Effector memory CD8-positive, alpha-beta T cell (primary cell): ENCODE measurements at regions not wholly inside any gene's neighbourhood (a gene's known extent, or its start where the extent isn't known, plus 50 kb on each side); places are given as distances from the start of the nearest gene placed in this dataset.

Experiments
- ATAC-seq: fragments of 150-1000 bp; cut with Tn5 transposase; replicated peaks from 2 replicates; pipeline ENCODE4 v1.10.0; 2021; ENCODE audit warnings: mild to moderate bottlenecking, moderate library complexity
- DNase-seq, 3 experiments: peaks; one replicate each; pipeline ENCODE4 v3.0.0; 2021
- H3K27ac Mint-ChIP-seq, 2 donors: one replicate each; pipeline ENCODE4 v1.8.0; 2022; ENCODE audit warnings: mild to moderate bottlenecking in 2 of 2, mixed read lengths in 2 of 2, moderate library complexity in 2 of 2
- H3K27me3 Mint-ChIP-seq, 2 donors: one replicate each; pipeline ENCODE4 v1.8.0; 2022; ENCODE audit warnings: mixed read lengths in 2 of 2
- H3K36me3 Mint-ChIP-seq: one replicate; pipeline ENCODE4 v1.8.0; 2022; ENCODE audit warnings: mild to moderate bottlenecking, moderate library complexity, mixed read lengths; ENCODE audit not compliant: insufficient read depth
- H3K4me1 Mint-ChIP-seq, 2 donors: one replicate each; pipeline ENCODE4 v1.8.0; 2022; ENCODE audit warnings: low read depth in 2 of 2, mixed read lengths in 2 of 2
- H3K4me3 Mint-ChIP-seq, 2 donors: one replicate each; pipeline ENCODE4 v1.8.0; 2022; ENCODE audit warnings: mild to moderate bottlenecking in 2 of 2, mixed read lengths in 2 of 2, moderate library complexity in 2 of 2
- H3K9me3 Mint-ChIP-seq, 2 donors: one replicate each; pipeline ENCODE4 v1.8.0; 2022; ENCODE audit warnings: mixed read lengths in 2 of 2

DNA sequence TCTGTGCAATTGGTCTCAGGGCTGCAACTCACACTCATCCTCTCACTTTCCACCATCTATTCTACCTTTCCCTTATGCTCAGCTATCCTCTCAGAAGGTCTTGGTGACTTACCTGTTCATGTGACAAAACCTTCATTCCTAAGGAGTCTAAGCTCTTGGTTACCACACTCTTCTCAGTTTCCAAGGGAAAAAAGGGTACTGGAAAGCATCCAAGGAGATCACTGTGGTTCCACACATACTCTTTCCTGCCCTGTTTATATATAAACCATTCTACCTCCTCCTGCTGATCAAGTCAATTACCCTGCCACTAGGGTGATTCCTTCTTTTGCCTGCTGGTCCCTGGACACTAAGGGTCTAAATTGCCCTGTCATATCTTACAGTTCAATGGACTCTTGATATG, 57.2 kb upstream of the MAML3 start:
- DNase-seq (no peak), ATAC-seq (no peak)
- Mint-ChIP-seq H3K9me3 (no peaks in the 10 kb centered on the region), H3K4me3 (no peak overlapping the region), H3K27me3 (peaks cover 13 to 35% of the 10 kb centered on the region in 2 donors), H3K36me3 (no peaks in the 10 kb centered on the region), H3K4me1 (no peaks in the 10 kb centered on the region), H3K27ac (no peak overlapping the region)

DNA sequence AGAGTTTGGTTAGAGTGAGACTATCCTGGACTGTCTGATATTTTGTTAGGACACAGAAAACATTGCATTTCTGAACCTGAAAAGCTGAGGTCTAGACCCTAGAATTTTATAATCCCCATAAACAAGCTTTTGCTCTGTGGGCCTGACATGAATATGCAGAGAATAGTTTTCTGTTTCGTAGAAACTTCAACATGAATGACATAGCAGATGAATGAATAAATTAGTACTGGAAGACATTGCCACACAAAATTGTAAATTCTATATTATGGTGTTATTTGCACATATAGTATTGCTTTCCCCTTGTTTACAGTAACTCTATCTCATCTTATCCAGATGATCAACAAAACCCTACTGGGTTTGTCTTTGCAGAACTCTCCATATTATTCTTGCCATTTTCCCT, 54.9 kb upstream of the MAML3 start:
- H3K27me3 Mint-ChIP-seq: peaks cover 13 to 23% of the 10 kb centered on the region in 2 donors

More for the DNA sequence above, 54.9 kb upstream of the MAML3 start:
- H3K9me3 Mint-ChIP-seq: no peaks in the 10 kb centered on the region
- H3K4me1 Mint-ChIP-seq: no peaks in the 10 kb centered on the region
- no peaks in the 10 kb centered on the region for H3K36me3 Mint-ChIP-seq
- ATAC-seq: no peak
- H3K27ac Mint-ChIP-seq: no peak overlapping the region
- no peak for DNase-seq
- H3K4me3 Mint-ChIP-seq: no peak overlapping the region
